ENCODE measurements at regions not wholly inside any gene's neighbourhood (a gene's known extent, or its start where the extent isn't known, plus 50 kb on each side); places are given as distances from the start of the nearest gene placed in this dataset.
"Not testable (repeated sequence)": the region's sequence is repeated elsewhere in the genome, so short reads cannot be mapped to it uniquely, and the experiment has no call there.

DNA sequence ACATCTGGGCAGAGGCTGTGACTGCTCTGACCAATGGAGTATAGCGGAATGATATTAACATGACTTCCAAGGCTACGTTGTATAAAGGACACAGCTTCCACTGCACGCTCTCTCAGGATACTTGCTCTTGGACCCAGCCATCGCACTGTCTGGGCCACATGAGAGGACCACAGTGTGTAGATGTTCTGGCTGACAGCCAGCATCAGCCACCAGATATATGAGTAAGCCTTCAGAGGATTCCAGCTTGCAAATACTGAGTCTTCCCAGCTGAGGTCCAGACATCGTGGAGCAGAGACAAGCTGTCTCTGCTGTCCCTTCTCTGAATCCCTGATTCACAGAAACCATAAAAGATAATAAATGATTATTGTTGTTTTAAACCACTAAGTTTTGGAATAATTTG, 146.8 kb upstream of the USP9X start:
- no peak overlapping the region for H3K27ac Mint-ChIP-seq
- peaks cover 7% of the 10 kb centered on the region for H3K4me1 Mint-ChIP-seq (ENCODE audit: low read depth)
- intact Hi-C loops (cut with micrococcal nuclease), result no loop called here
- CTCF ChIA-PET, result interaction anchor here (0.6 kb wide), 1 partner anchor 35 kb away, joined by 3 read pairs; no protein-coding TSS in a partner anchor
- H3K36me3 Mint-ChIP-seq (ENCODE audit: low read depth), result no peaks in the 10 kb centered on the region
- no peak for DNase-seq
- H3K4me3 Mint-ChIP-seq, result no peak overlapping the region
- no peaks in the 10 kb centered on the region for H3K9me3 Mint-ChIP-seq
- no peaks in the 10 kb centered on the region for H3K27me3 Mint-ChIP-seq (ENCODE audit: low read depth)

DNA sequence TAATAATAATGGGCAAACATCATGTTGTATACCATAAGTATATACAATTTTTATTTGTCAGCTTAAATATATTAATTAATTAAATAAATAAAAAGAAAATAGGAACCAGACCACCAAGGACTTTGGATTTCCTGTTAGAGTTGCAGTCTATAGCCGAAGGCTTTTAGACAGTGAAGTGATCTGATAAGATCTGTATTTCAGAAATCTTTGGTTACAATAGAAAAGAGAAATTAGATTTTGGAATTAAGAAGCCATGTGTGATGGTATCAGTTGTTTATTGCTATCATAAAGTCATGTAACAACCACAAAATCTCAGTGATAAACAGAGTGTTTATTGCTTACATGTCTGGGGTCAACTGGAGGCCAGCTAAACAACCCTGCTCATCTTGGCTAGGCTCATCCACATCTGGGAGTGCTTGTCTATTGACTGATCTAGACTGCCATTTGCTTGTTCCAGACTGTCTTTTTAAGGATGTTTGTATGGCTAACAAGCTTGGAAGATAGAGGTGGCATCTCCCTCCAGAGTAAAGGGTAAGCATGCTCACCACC, 142.1 kb upstream of the USP9X start:
- no peaks in the 10 kb centered on the region for H3K9me3 Mint-ChIP-seq
- peaks cover 4% of the 10 kb centered on the region for H3K4me1 Mint-ChIP-seq (ENCODE audit: low read depth)
- H3K4me3 Mint-ChIP-seq, result no peak overlapping the region
- intact Hi-C loops (cut with micrococcal nuclease), result no loop called here
- H3K36me3 Mint-ChIP-seq (ENCODE audit: low read depth), result no peaks in the 10 kb centered on the region
- H3K27me3 Mint-ChIP-seq (ENCODE audit: low read depth), result no peaks in the 10 kb centered on the region
- no peak for DNase-seq
- H3K27ac Mint-ChIP-seq, result no peak overlapping the region
- CTCF ChIA-PET, result no interaction called here

DNA sequence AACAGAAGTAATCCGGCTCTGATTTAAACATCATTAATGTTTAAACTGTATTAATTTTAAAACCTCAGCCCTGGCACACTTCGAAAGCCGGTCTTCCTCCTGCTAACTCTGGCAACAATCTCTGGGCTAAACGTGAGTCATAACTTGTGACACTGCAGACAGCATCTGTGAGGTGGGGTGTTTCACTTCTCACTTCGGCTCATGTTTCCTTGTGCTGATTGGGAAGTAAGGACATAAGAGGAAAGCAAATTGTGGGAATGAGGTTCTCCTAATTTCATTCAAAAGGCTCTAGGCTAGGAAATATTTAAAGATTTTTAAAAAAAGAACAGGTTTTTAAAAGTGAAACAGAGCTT, 139.9 kb upstream of the USP9X start:
- no peak for DNase-seq
- CTCF ChIA-PET, result no interaction called here
- Mint-ChIP-seq H3K36me3 (ENCODE audit: low read depth) (no peaks in the 10 kb centered on the region), H3K27me3 (ENCODE audit: low read depth) (no peaks in the 10 kb centered on the region), H3K9me3 (no peaks in the 10 kb centered on the region), H3K4me3 (no peak overlapping the region), H3K27ac (no peak overlapping the region), H3K4me1 (ENCODE audit: low read depth) (peaks cover 4% of the 10 kb centered on the region)
- intact Hi-C loops (cut with micrococcal nuclease), result no loop called here

DNA sequence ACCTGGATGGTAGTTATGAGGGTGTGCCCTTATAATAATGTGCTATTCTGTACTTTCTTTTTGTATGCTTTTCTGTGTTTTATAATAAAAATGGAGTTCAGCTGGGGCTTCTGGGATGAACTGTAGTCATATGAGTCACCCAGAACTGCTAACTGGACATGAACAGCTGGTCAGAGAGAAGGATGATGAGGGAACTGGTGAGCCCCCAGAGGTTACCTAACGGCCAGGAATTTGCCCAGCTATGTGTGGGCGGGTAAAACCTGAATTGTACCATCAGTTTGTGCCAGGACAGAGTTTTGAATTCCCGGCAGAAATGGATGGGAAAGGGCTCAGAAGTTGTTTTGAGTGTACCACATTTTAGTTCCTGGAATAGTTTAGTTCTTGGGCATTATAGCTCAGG, 138.0 kb upstream of the USP9X start:
- Mint-ChIP-seq H3K27me3 (ENCODE audit: low read depth) (no peaks in the 10 kb centered on the region), H3K4me3 (no peak overlapping the region), H3K27ac (no peak overlapping the region), H3K9me3 (peaks cover 11% of the 10 kb centered on the region), H3K36me3 (ENCODE audit: low read depth) (peaks cover 4% of the 10 kb centered on the region), H3K4me1 (ENCODE audit: low read depth) (peaks cover 11% of the 10 kb centered on the region)
- no peak for DNase-seq
- CTCF ChIA-PET, result no interaction called here
- intact Hi-C loops (cut with micrococcal nuclease), result no loop called here

DNA sequence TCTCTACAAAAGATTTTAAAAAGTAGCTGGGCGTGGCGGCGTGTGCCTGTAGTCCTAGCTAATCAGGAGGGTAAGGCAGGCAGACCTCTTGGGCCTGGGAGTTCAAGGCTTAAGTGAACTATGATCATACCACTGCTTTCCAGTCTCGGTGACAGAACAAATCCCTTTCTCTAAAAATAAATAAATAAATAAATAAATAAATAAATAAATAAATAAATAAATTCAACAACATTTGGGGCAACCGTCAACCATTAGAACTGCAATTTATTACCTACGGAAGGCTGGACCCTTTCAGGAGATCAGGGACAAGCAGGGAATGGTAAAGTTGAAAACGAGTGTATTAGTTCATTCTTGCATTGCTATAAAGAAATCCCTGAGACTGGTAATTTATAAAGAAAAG, 136.2 kb upstream of the USP9X start:
- no peaks in the 10 kb centered on the region for H3K27me3 Mint-ChIP-seq (ENCODE audit: low read depth)
- peaks cover 13% of the 10 kb centered on the region for H3K4me1 Mint-ChIP-seq (ENCODE audit: low read depth)
- peaks cover 4% of the 10 kb centered on the region for H3K36me3 Mint-ChIP-seq (ENCODE audit: low read depth)
- H3K4me3 Mint-ChIP-seq, result no peak overlapping the region
- no peak for DNase-seq
- H3K9me3 Mint-ChIP-seq, result peaks cover 11% of the 10 kb centered on the region
- CTCF ChIA-PET, result no interaction called here
- intact Hi-C loops (cut with micrococcal nuclease), result no loop called here
- H3K27ac Mint-ChIP-seq, result no peak overlapping the region

DNA sequence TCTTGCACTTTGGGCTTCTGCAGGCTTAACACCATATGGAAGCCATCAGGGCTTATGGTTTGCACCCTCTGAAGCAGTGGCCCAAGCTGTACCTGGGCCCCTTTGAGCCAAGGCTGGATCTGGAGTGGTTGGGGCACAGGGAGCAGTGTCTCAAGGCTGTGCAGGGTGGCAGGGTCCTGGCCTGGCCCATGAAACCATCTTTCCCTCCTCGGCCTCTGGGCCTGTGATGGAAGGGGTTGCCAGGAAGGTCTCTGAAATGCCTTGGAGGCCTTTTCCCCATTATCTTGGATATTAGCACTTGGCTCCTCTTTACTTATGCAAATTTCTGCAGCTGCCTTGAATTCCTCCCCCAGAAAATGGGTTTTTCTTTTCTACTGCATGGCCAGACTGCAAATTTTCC, 134.7 kb upstream of the USP9X start:
- DNase-seq, result no peak
- intact Hi-C loops (cut with micrococcal nuclease), result loop anchor here (5.0 kb wide), 1 partner anchor 167 kb away; no protein-coding TSS in a partner anchor

DNA sequence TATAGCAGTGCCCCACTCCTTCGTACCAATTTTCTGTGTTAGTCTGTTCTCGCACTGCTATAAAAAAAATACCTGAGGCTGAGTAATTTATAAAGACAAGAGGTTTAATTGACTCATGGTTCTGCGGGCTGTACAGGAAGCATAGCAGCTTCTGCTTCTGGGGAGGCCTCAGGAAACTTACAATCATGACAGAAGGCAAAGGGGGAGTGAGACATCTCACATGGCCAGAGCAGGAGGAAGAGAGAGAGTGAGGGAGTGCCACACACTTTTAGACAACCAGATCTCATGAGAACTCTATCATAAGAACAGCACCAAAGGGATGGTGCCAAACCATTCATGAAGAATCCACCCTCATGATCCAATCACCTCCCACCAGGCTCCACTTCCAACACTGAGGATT, 133.8 kb upstream of the USP9X start:
- H3K9me3 Mint-ChIP-seq, result peaks cover 11% of the 10 kb centered on the region
- H3K4me3 Mint-ChIP-seq; CTCF ChIA-PET; H3K36me3 Mint-ChIP-seq (ENCODE audit: low read depth); H3K27ac Mint-ChIP-seq; H3K27me3 Mint-ChIP-seq (ENCODE audit: low read depth); DNase-seq: not testable (repeated sequence)
- intact Hi-C loops (cut with micrococcal nuclease), result loop anchor here (5.0 kb wide), 1 partner anchor 166 kb away; no protein-coding TSS in a partner anchor
- peaks cover 11% of the 10 kb centered on the region for H3K4me1 Mint-ChIP-seq (ENCODE audit: low read depth)

More for the DNA sequence above, 134.7 kb upstream of the USP9X start:
- H3K4me1 Mint-ChIP-seq (ENCODE audit: low read depth), result peaks cover 11% of the 10 kb centered on the region
- peaks cover 11% of the 10 kb centered on the region for H3K9me3 Mint-ChIP-seq
- H3K36me3 Mint-ChIP-seq (ENCODE audit: low read depth), result peaks cover 4% of the 10 kb centered on the region
- no peak overlapping the region for H3K27ac Mint-ChIP-seq
- no peaks in the 10 kb centered on the region for H3K27me3 Mint-ChIP-seq (ENCODE audit: low read depth)
- CTCF ChIA-PET, result no interaction called here
- H3K4me3 Mint-ChIP-seq, result no peak overlapping the region

DNA sequence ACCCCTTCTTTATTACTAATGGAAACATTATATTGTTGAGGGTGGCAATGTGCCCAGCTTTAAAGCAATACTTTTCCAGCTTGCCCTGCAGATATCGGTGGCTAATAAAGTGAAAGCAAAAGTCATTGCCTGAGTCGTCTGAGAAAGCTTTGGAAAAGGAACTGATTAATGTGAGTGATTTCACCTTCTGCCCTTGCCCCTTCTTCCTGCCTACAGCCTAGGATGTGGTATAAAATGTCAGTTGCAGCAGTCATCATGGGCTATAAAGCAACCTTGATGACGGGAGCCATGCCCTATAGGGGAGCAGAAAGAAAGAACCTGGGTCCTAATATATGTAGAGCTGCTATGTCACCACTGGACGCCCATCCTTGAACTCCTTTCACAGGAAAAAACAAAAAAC, 132.4 kb upstream of the USP9X start:
- Mint-ChIP-seq H3K36me3 (ENCODE audit: low read depth) (peaks cover 4% of the 10 kb centered on the region), H3K27ac (no peak overlapping the region), H3K9me3 (peaks cover 11% of the 10 kb centered on the region), H3K27me3 (ENCODE audit: low read depth) (no peaks in the 10 kb centered on the region), H3K4me3 (peak overlapping the region; percentile 29), H3K4me1 (ENCODE audit: low read depth) (peaks cover 11% of the 10 kb centered on the region)
- DNase-seq, result peak; percentile 33
- CTCF ChIA-PET, result interaction anchor here (0.8 kb wide), 1 partner anchor 19 kb away, joined by 3 read pairs; no protein-coding TSS in a partner anchor
- intact Hi-C loops (cut with micrococcal nuclease), result loop anchor here (2.0 to 5.0 kb wide), 3 partner anchors 20 to 164 kb away; no protein-coding TSS in a partner anchor

DNA sequence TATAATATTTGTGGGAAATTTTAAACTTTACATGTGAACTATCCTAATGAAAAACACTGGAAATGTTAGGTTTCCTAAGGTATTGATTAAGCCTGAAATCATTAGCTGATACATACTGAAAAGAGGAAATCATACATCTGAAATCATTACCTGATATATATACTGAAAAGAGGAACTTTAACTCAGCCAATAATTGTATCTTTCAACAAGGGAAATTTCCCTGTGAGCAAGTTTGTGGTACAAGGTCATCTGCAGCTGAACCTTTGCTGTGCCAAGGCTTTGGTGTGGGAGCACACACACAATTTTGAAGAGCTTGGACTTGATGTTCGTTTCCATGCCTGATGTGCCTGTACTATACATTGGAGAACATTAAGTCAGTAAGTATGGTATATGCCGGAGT, 131.9 kb upstream of the USP9X start:
- CTCF ChIA-PET, result interaction anchor here (0.8 kb wide), 1 partner anchor 19 kb away, joined by 3 read pairs; no protein-coding TSS in a partner anchor
- H3K27me3 Mint-ChIP-seq (ENCODE audit: low read depth), result no peaks in the 10 kb centered on the region

DNA sequence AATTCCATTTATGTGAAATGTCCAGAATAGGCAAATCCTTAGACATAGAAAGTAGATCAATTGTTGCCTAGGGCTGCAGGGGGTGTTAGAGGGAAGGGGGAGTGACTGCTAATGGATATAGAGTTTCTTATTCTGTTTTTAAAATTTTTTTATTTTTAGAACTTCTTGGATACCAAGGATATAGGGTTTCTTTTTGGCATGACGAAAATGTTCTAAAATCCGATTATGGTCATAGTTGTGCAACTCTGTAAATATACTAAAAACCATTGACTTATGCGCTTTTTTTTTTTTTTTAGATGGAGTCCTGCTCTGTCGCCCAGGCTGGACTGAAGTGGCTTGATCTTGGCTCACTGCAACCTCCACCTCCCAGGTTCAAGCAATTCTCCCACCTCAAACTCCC, 125.2 kb upstream of the USP9X start:
- intact Hi-C loops (cut with micrococcal nuclease), result no loop called here
- no peak overlapping the region for H3K4me3 Mint-ChIP-seq
- peaks cover 5% of the 10 kb centered on the region for H3K4me1 Mint-ChIP-seq (ENCODE audit: low read depth)
- H3K27me3 Mint-ChIP-seq (ENCODE audit: low read depth), result no peaks in the 10 kb centered on the region
- peaks cover 4% of the 10 kb centered on the region for H3K9me3 Mint-ChIP-seq
- H3K36me3 Mint-ChIP-seq (ENCODE audit: low read depth), result no peaks in the 10 kb centered on the region
- CTCF ChIA-PET, result no interaction called here
- no peak for DNase-seq
- H3K27ac Mint-ChIP-seq, result no peak overlapping the region

More for the DNA sequence above, 131.9 kb upstream of the USP9X start:
- no peak for DNase-seq
- H3K9me3 Mint-ChIP-seq, result peaks cover 11% of the 10 kb centered on the region
- no peak overlapping the region for H3K27ac Mint-ChIP-seq
- intact Hi-C loops (cut with micrococcal nuclease), result loop anchor here (2.0 to 5.0 kb wide), 3 partner anchors 21 to 164 kb away; no protein-coding TSS in a partner anchor
- H3K36me3 Mint-ChIP-seq (ENCODE audit: low read depth), result peaks cover 4% of the 10 kb centered on the region
- no peak overlapping the region for H3K4me3 Mint-ChIP-seq
- H3K4me1 Mint-ChIP-seq (ENCODE audit: low read depth), result peaks cover 11% of the 10 kb centered on the region

DNA sequence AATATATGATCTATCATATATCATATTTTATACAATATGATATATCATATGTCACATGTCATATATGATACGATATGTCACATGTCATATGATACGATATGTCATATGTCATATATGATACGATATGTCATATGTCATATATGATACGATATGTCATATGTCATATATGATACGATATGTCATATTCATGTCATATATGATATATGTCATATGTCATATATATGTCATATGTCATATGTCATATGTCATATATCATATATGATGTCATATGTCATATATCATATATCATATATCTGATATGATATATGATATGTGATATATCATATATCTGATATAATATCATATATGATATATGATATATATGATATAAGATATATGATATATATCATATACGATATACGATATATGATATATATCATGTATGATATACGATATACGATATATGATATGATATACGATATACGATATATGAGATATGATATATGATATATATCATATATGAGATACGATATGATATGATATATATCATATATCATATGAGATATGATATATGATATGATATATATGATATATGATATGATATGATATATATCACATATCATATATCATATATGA, 122.3 kb upstream of the USP9X start:
- H3K36me3 Mint-ChIP-seq (ENCODE audit: low read depth), result no peaks in the 10 kb centered on the region
- peaks cover 5% of the 10 kb centered on the region for H3K4me1 Mint-ChIP-seq (ENCODE audit: low read depth)
- no peaks in the 10 kb centered on the region for H3K27me3 Mint-ChIP-seq (ENCODE audit: low read depth)
- peaks cover 4% of the 10 kb centered on the region for H3K9me3 Mint-ChIP-seq
- intact Hi-C loops (cut with micrococcal nuclease), result no loop called here
- CTCF ChIA-PET, result no interaction called here
- DNase-seq, result no peak
- no peak overlapping the region for H3K27ac Mint-ChIP-seq
- H3K4me3 Mint-ChIP-seq, result no peak overlapping the region

DNA sequence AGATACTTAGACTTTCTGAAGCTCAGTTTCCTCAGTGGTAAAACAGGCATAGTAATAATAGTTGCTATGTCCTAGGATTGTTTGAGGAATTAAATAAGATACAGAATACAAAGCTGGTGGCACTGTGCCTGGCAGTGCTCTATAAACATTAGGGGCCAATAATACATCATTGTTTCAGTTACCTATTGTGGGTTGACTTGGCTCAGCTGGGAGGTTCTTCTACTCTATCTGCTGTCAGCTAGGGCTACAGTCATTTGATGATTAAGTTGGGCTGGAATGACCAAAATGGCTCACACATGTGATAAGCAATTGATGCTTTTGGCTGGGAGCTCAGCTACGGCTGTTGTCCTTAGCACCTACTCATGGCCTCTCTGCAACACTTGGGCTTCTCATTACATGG, 121.2 kb upstream of the USP9X start:
- no peaks in the 10 kb centered on the region for H3K27me3 Mint-ChIP-seq (ENCODE audit: low read depth)
- H3K36me3 Mint-ChIP-seq (ENCODE audit: low read depth), result no peaks in the 10 kb centered on the region
- H3K9me3 Mint-ChIP-seq, result peaks cover 4% of the 10 kb centered on the region
- CTCF ChIA-PET, result no interaction called here
- intact Hi-C loops (cut with micrococcal nuclease), result no loop called here
- H3K27ac Mint-ChIP-seq, result no peak overlapping the region
- no peak for DNase-seq
- H3K4me3 Mint-ChIP-seq, result no peak overlapping the region
- peaks cover 5% of the 10 kb centered on the region for H3K4me1 Mint-ChIP-seq (ENCODE audit: low read depth)

Measured in activated naive CD4-positive, alpha-beta T cell treated with anti-CD3 and anti-CD28 coated beads for 36 hours (primary cell).